ENCODE measurements at regions not wholly inside any gene's neighbourhood (a gene's known extent, or its start where the extent isn't known, plus 50 kb on each side); places are given as distances from the start of the nearest gene placed in this dataset.

DNA sequence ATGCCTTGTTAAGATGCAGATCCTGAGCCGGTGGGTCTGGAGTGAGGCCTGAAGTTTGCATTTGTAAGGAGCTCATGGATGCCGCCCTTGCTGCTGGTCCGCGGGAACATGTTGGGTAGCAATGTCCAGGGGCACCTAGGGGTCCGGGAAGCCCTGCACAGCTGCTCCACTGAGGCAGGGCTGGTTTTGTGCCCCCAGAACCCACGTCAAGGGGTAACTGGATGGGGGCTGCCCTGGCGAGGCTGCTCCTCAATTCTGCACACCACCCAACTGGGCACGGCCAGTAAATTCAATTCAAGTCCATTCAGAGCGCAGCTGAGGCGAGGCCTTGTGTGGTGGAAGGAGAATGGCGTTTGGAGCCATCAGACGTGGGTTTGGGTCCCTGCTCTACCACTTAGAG is 246.3 kb upstream of the PITRM1 start:
- BruUV-seq (replicated peaks): no TSS peak
- no peaks in the 10 kb centered on the region for H3K27me3 ChIP-seq (ENCODE audit: control insufficient read depth, insufficient read depth, low read length)
- CTCF ChIA-PET: no interaction called here
- ATAC-seq (ENCODE audit: low read depth) (no peak), DNase-seq (no peak)
- no peak overlapping the region for H2BK5ac ChIP-seq (ENCODE audit: low read depth, low read length, poor library complexity, severe bottlenecking)
- H4K20me1 ChIP-seq (ENCODE audit: insufficient read depth, low read length): no peaks in the 10 kb centered on the region
- no peak overlapping the region for H3K4me2 ChIP-seq (ENCODE audit: low read depth, low read length)
- H3K9me1 ChIP-seq (ENCODE audit: insufficient read depth, low read length): peaks cover 3% of the 10 kb centered on the region; the same call in 1 of the 2 replicates
- no peak overlapping the region for H3K4me3 ChIP-seq (ENCODE audit: insufficient read depth, low read depth, low read length)
- H3K14ac ChIP-seq (replicated peaks; ENCODE audit: low read depth, low read length): no peak overlapping the region
- TF ChIP-seq SMC3 (IDR thresholded peaks at IDR 0.05; ENCODE audit: low read depth, low read length) (no peak), POLR2A (IDR thresholded peaks at IDR 0.05; ENCODE audit: low read depth, low read length) (no peak), CEBPB (IDR thresholded peaks at IDR 0.05; ENCODE audit: low read depth, low read length) (no peak), RAD21 (IDR thresholded peaks at IDR 0.05; ENCODE audit: low read length) (no peak), CHD1 (IDR thresholded peaks at IDR 0.05; ENCODE audit: low read depth, low read length) (no peak)
- TF ChIP-seq, protein P1, sequence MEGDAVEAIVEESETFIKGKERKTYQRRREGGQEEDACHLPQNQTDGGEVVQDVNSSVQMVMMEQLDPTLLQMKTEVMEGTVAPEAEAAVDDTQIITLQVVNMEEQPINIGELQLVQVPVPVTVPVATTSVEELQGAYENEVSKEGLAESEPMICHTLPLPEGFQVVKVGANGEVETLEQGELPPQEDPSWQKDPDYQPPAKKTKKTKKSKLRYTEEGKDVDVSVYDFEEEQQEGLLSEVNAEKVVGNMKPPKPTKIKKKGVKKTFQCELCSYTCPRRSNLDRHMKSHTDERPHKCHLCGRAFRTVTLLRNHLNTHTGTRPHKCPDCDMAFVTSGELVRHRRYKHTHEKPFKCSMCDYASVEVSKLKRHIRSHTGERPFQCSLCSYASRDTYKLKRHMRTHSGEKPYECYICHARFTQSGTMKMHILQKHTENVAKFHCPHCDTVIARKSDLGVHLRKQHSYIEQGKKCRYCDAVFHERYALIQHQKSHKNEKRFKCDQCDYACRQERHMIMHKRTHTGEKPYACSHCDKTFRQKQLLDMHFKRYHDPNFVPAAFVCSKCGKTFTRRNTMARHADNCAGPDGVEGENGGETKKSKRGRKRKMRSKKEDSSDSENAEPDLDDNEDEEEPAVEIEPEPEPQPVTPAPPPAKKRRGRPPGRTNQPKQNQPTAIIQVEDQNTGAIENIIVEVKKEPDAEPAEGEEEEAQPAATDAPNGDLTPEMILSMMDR (conservative IDR thresholded peaks at IDR 0.05; ENCODE audit: low read depth, low read length): no peak
- in situ Hi-C loops (cut with MboI; ENCODE audit: low sequenced_read_pairs): no loop called here
- no peak overlapping the region for H4K91ac ChIP-seq (ENCODE audit: insufficient read depth, low read depth, low read length)
- no peak overlapping the region for H2AFZ ChIP-seq (replicated peaks; ENCODE audit: low read length, poor library complexity)
- H3K23ac ChIP-seq (ENCODE audit: low read depth, low read length): no peak overlapping the region
- H3K9me3 ChIP-seq (ENCODE audit: control insufficient read depth, insufficient read depth, low read length): no peaks in the 10 kb centered on the region
- no peak overlapping the region for H3K27ac ChIP-seq (ENCODE audit: insufficient read depth, low read length)
- POLR2A ChIA-PET (ENCODE audit: unreplicated experiment): no interaction called here
- H2AK9ac ChIP-seq (replicated peaks; ENCODE audit: low read depth, low read length, poor library complexity): no peak overlapping the region
- dilution Hi-C loops (cut with HindIII; ENCODE audit: low sequenced_read_pairs, unreplicated experiment): no loop called here
- intact Hi-C loops (cut with micrococcal nuclease): no loop called here
- WGBS, 2 experiments (ENCODE audit: extremely low coverage in 2 of 2, insufficient read length in 1 of 2): 50% methylated on average over 1 of the region's 12 CpGs; no CpG with 5 or more reads in 1 of the 2 experiments
- no peak overlapping the region for H3K4ac ChIP-seq (ENCODE audit: low read depth, low read length)
- no peak overlapping the region for H2BK120ac ChIP-seq (ENCODE audit: low read depth, low read length)
- no peak overlapping the region for H2BK15ac ChIP-seq (ENCODE audit: low read depth, low read length)
- no peak overlapping the region for H3K9ac ChIP-seq (ENCODE audit: low read depth, low read length)
- no peak overlapping the region for H2BK20ac ChIP-seq (ENCODE audit: low read depth, low read length)
- no peaks in the 10 kb centered on the region for H3K79me1 ChIP-seq (ENCODE audit: low read depth in 1 of 2, low read length in 2 of 2)
- H3K36me3 ChIP-seq (ENCODE audit: control insufficient read depth, insufficient read depth, low read length): no peaks in the 10 kb centered on the region
- H3K4me1 ChIP-seq (ENCODE audit: control insufficient read depth, insufficient read depth, low read length): no peaks in the 10 kb centered on the region
- H3K18ac ChIP-seq (ENCODE audit: low read depth, low read length): no peak overlapping the region
- H4K5ac ChIP-seq (ENCODE audit: low read depth, low read length): no peak overlapping the region
- H3K56ac ChIP-seq (ENCODE audit: extremely low read depth, insufficient read depth, low read length): no peak overlapping the region
- no peak overlapping the region for H2AK5ac ChIP-seq (ENCODE audit: low read depth, low read length)
- H4K8ac ChIP-seq (ENCODE audit: low read depth in 2 of 2, low read length in 2 of 2): no peak overlapping the region
